IMR-90 (cell line): ENCODE measurements at regions not wholly inside any gene's neighbourhood (a gene's known extent, or its start where the extent isn't known, plus 50 kb on each side); places are given as distances from the start of the nearest gene placed in this dataset.

Experiments
- ATAC-seq: fragments of 200-7000 bp; cut with Tn5 transposase; 2 replicates; pipeline ENCODE4 v1.9.1; 2020; ENCODE audit warnings: low read depth, mild to moderate bottlenecking, moderate library complexity
- BruUV-seq: library from RNA; stranded (reverse); fragments of 400-500 nt; replicated peaks from 2 replicates; lab custom pipeline; 2021; lab: Mats Ljungman, UMichigan
- CTCF ChIA-PET: fragments of 300-600 bp; formaldehyde crosslinking; extraction: SDS; loops from one replicate; lab custom pipeline; 2021; ENCODE audit warnings: antibody characterized with exemption; lab: Yijun Ruan, JAX
- POLR2A ChIA-PET: fragments of 300-600 bp; sonication (Branson Sonifier 250); formaldehyde crosslinking; loops from one replicate; lab custom pipeline; 2022; ENCODE audit warnings: antibody characterized with exemption; ENCODE audit not compliant: unreplicated experiment; lab: Charles Lee
- DNase-seq: peaks from one replicate; pipeline ENCODE4 v3.0.0; 2013
- H2AFZ ChIP-seq: replicated peaks from 2 replicates; pipeline ENCODE3; 2013; ENCODE audit warnings: low read length, mild to moderate bottlenecking; ENCODE audit not compliant: poor library complexity
- H2AK5ac ChIP-seq: 2 replicates; pipeline ENCODE4 v1.6.1; 2013; ENCODE audit warnings: low read depth, low read length, inconsistent platforms
- H2AK9ac ChIP-seq: replicated peaks from 2 replicates; pipeline ENCODE3; 2013; ENCODE audit warnings: mild to moderate bottlenecking, low read depth, low read length, moderate library complexity; ENCODE audit not compliant: poor library complexity
- H2BK120ac ChIP-seq: 2 replicates; pipeline ENCODE4 v1.6.1; 2013; ENCODE audit warnings: low read depth, low read length, inconsistent platforms
- H2BK15ac ChIP-seq: 3 replicates; pipeline ENCODE4 v1.6.1; 2013; ENCODE audit warnings: low read depth, low read length, inconsistent platforms
- H2BK20ac ChIP-seq: 2 replicates; pipeline ENCODE4 v1.6.1; 2013; ENCODE audit warnings: low read depth, mild to moderate bottlenecking, inconsistent platforms, low read length, moderate library complexity
- H2BK5ac ChIP-seq: 2 replicates; pipeline ENCODE4 v1.6.1; 2013; ENCODE audit warnings: mild to moderate bottlenecking, low read depth, low read length, inconsistent platforms; ENCODE audit not compliant: poor library complexity, severe bottlenecking
- H3K14ac ChIP-seq: replicated peaks from 2 replicates; pipeline ENCODE4 v1.6.1; 2013; ENCODE audit warnings: low read depth, low read length, inconsistent platforms
- H3K18ac ChIP-seq: 2 replicates; pipeline ENCODE4 v1.6.1; 2013; ENCODE audit warnings: low read depth, low read length, control low read depth
- H3K23ac ChIP-seq: 2 replicates; pipeline ENCODE4 v1.6.1; 2013; ENCODE audit warnings: low read depth, low read length, inconsistent platforms
- H3K27ac ChIP-seq: 2 replicates; pipeline ENCODE4 v1.5.1; 2013; ENCODE audit warnings: mild to moderate bottlenecking, control low read depth, low read length; ENCODE audit not compliant: insufficient read depth
- H3K27me3 ChIP-seq: 2 replicates; pipeline ENCODE4 v1.6.1; 2013; ENCODE audit warnings: low read length; ENCODE audit not compliant: control insufficient read depth, insufficient read depth
- H3K36me3 ChIP-seq: 2 replicates; pipeline ENCODE4 v1.6.1; 2013; ENCODE audit warnings: low read length, mixed read lengths; ENCODE audit not compliant: control insufficient read depth, insufficient read depth
- H3K4ac ChIP-seq: 2 replicates; pipeline ENCODE4 v1.6.1; 2013; ENCODE audit warnings: low read depth, low read length, inconsistent platforms
- H3K4me1 ChIP-seq: 2 replicates; pipeline ENCODE4 v1.6.1; 2013; ENCODE audit warnings: low read length, mixed read lengths; ENCODE audit not compliant: control insufficient read depth, insufficient read depth
- H3K4me2 ChIP-seq: 2 replicates; pipeline ENCODE4 v1.6.1; 2013; ENCODE audit warnings: low read depth, mild to moderate bottlenecking, control low read depth, low read length, moderate library complexity
- H3K4me3 ChIP-seq: 2 replicates; pipeline ENCODE4 v1.5.1; 2013; ENCODE audit warnings: low read depth, mild to moderate bottlenecking, control low read depth, low read length, moderate library complexity; ENCODE audit not compliant: insufficient read depth
- H3K56ac ChIP-seq: 2 replicates; pipeline ENCODE4 v1.6.1; 2013; ENCODE audit warnings: low read length, inconsistent platforms; ENCODE audit not compliant: insufficient read depth; ENCODE audit errors: extremely low read depth
- H3K79me1 ChIP-seq, 2 experiments: 2 replicates each; pipeline ENCODE4 v1.6.1; 2013; ENCODE audit warnings: low read length in 2 of 2, inconsistent platforms in 1 of 2, low read depth in 1 of 2
- H3K9ac ChIP-seq: 2 replicates; pipeline ENCODE4 v1.6.1; 2013; ENCODE audit warnings: low read depth, low read length, control low read depth
- H3K9me1 ChIP-seq: 2 replicates; pipeline ENCODE4 v1.6.1; 2013; ENCODE audit warnings: low read length, inconsistent platforms; ENCODE audit not compliant: insufficient read depth
- H3K9me3 ChIP-seq: 2 replicates; pipeline ENCODE4 v1.6.1; 2013; ENCODE audit warnings: low read length; ENCODE audit not compliant: control insufficient read depth, insufficient read depth
- H4K20me1 ChIP-seq: 2 replicates; pipeline ENCODE4 v1.6.1; 2013; ENCODE audit warnings: low read length, inconsistent platforms; ENCODE audit not compliant: insufficient read depth
- H4K5ac ChIP-seq: 2 replicates; pipeline ENCODE4 v1.6.1; 2013; ENCODE audit warnings: mild to moderate bottlenecking, low read depth, low read length, control low read depth
- H4K8ac ChIP-seq, 2 experiments: 2 replicates each; pipeline ENCODE4 v1.6.1; 2013; ENCODE audit warnings: low read depth in 2 of 2, low read length in 2 of 2, control low read depth in 1 of 2, inconsistent platforms in 1 of 2
- H4K91ac ChIP-seq: 2 replicates; pipeline ENCODE4 v1.6.1; 2013; ENCODE audit warnings: low read depth, low read length, inconsistent platforms; ENCODE audit not compliant: insufficient read depth
- BHLHE40 ChIP-seq: fragments of 150-350 bp; IDR thresholded peaks from 2 replicates; pipeline ENCODE4 v1.6.1; 2016; ENCODE audit warnings: mild to moderate bottlenecking, low read depth, low read length
- CHD1 ChIP-seq: IDR thresholded peaks from 2 replicates; pipeline ENCODE4 v1.6.1; 2012; ENCODE audit warnings: low read depth, low read length, improper control_type of control experiment
- MAZ ChIP-seq: IDR thresholded peaks from 2 replicates; pipeline ENCODE4 v1.6.1; 2012; ENCODE audit warnings: low read depth, mild to moderate bottlenecking, low read length, improper control_type of control experiment, moderate library complexity, borderline replicate concordance
- RCOR1 ChIP-seq: IDR thresholded peaks from 2 replicates; pipeline ENCODE4 v1.6.1; 2012; ENCODE audit warnings: mild to moderate bottlenecking, low read length, improper control_type of control experiment; ENCODE audit not compliant: insufficient replicate concordance
- RFX5 ChIP-seq: IDR thresholded peaks from 2 replicates; pipeline ENCODE4 v1.8.0; 2012; ENCODE audit warnings: low read depth, mild to moderate bottlenecking, low read length, moderate library complexity
- SMC3 ChIP-seq: fragments of 150-350 bp; IDR thresholded peaks from 2 replicates; pipeline ENCODE4 v1.6.1; 2016; ENCODE audit warnings: low read depth, mild to moderate bottlenecking, antibody characterized with exemption, low read length, moderate library complexity
- WGBS, 2 experiments: methylation state at CpG; one replicate each; pipeline versions ENCODE4 v1.1.5 to v1.1.7; 2013; ENCODE audit warnings: missing lambda C conversion rate in 2 of 2; ENCODE audit not compliant: insufficient read length in 1 of 2; ENCODE audit errors: extremely low coverage in 2 of 2; 5-methylcytosine and 5-hydroxymethylcytosine counted together
- dilution Hi-C: fragments of 300-500 bp; cut with HindIII; formaldehyde crosslinking; loops from one replicate; pipeline ENCODE4 v1.14.3; 2018; ENCODE audit warnings: low sequenced_read_pairs; ENCODE audit not compliant: unreplicated experiment
- in situ Hi-C: fragments of 300-500 bp; cut with MboI; formaldehyde crosslinking; loops from 3 replicates; pipeline ENCODE4 v1.14.3; 2019; ENCODE audit warnings: low sequenced_read_pairs, inconsistent platforms, mixed read lengths
- intact Hi-C: fragments of 100-400 bp; cut with micrococcal nuclease; formaldehyde crosslinking; loops from 2 replicates; pipeline ENCODE4 v1.10.0; 2022

GRCh38 chr5:125026867-125027731 lies 280.7 kb upstream of the ZNF608 start:
- dilution Hi-C loops (no loop called here), intact Hi-C loops (no loop called here), in situ Hi-C loops (no loop called here)
- no peak for DNase-seq
- Histone ChIP-seq H3K9me1 (no peaks in the 10 kb centered on the region), H2BK120ac (no peak overlapping the region), H3K36me3 (no peaks in the 10 kb centered on the region), H4K20me1 (no peaks in the 10 kb centered on the region), H2AK9ac (no peak overlapping the region), H4K8ac (no peak overlapping the region), H3K4me1 (no peaks in the 10 kb centered on the region), H2AFZ (no peak overlapping the region), H3K4me2 (no peak overlapping the region), H3K14ac (no peak overlapping the region), H3K27ac (no peak overlapping the region), H3K4ac (no peak overlapping the region), H2AK5ac (no peak overlapping the region), H2BK15ac (no peak overlapping the region), H3K56ac (no peak overlapping the region), H3K4me3 (no peak overlapping the region), H3K23ac (no peak overlapping the region), H2BK20ac (no peak overlapping the region), H3K9ac (no peak overlapping the region), H3K9me3 (no peaks in the 10 kb centered on the region), H4K91ac (no peak overlapping the region), H2BK5ac (no peak overlapping the region), H3K27me3 (no peaks in the 10 kb centered on the region), H3K79me1 (no peaks in the 10 kb centered on the region), H3K18ac (no peak overlapping the region), H4K5ac (no peak overlapping the region)
- TF ChIP-seq RCOR1 (no peak), RFX5 (no peak), CHD1 (no peak), MAZ (no peak), BHLHE40 (no peak), SMC3 (no peak)
- BruUV-seq, result no TSS peak
- no peak for ATAC-seq
- no CpG with 5 or more reads among the region's 6 CpGs for WGBS, 2 experiments
- POLR2A ChIA-PET, result no interaction called here
- CTCF ChIA-PET, result no interaction called here
